Subcutaneous abdominal adipose tissue (tissue), 5 donors: ENCODE measurements at regions not wholly inside any gene's neighbourhood (a gene's known extent, or its start where the extent isn't known, plus 50 kb on each side); places are given as distances from the start of the nearest gene placed in this dataset.

ENCODE experiments used
- H3K27ac ChIP-seq: one replicate; pipeline ENCODE4 v1.7.0; 2013; ENCODE audit warnings: low read depth, mild to moderate bottlenecking, inconsistent platforms, low read length, moderate library complexity
- H3K27me3 ChIP-seq, 5 donors: one replicate each; pipeline ENCODE4 v1.7.0; 2013; ENCODE audit warnings: low read length in 5 of 5, inconsistent platforms in 1 of 5; ENCODE audit not compliant: control insufficient read depth in 5 of 5, insufficient read depth in 4 of 5
- H3K36me3 ChIP-seq, 5 donors: one replicate each; pipeline ENCODE4 v1.7.0; 2013; ENCODE audit warnings: low read length in 5 of 5; ENCODE audit not compliant: control insufficient read depth in 5 of 5, insufficient read depth in 5 of 5
- H3K4me1 ChIP-seq, 5 donors: one replicate each; pipeline ENCODE4 v1.7.0; 2013; ENCODE audit warnings: low read length in 5 of 5, mild to moderate bottlenecking in 3 of 5, moderate library complexity in 1 of 5; ENCODE audit not compliant: control insufficient read depth in 5 of 5, insufficient read depth in 5 of 5
- H3K4me3 ChIP-seq, 5 donors: one replicate each; pipeline ENCODE4 v1.7.0; 2013; ENCODE audit warnings: low read length in 5 of 5, low read depth in 1 of 5
- H3K9ac ChIP-seq, 5 donors: one replicate each; pipeline ENCODE4 v1.7.0; 2013; ENCODE audit warnings: low read length in 5 of 5, mild to moderate bottlenecking in 4 of 5, moderate library complexity in 3 of 5
- H3K9me3 ChIP-seq, 5 donors: one replicate each; pipeline ENCODE4 v1.7.0; 2013; ENCODE audit warnings: low read length in 5 of 5; ENCODE audit not compliant: control insufficient read depth in 5 of 5
- donor health status: healthy.
- donor health status: healthy.
- donor health status: healthy.
- donor health status: healthy.
- donor health status: healthy.

DNA sequence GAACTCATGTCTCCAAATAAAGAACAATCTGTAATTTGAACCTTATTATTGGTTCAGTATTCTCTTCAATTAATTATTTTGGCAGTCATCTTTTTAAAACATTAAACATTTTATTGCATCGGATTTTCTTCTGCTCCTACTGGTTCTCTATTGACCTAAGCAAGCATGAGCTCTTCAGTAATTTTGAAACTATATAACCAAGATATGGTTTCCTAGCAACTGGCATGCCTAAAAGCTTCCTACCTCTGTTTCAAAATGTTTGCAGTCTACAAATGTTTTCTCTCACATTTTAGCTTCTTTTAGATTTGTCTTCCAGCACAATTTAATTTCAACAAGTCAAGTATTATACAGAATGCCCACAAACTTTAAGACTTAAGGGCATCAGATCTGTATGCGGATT lies 371.3 kb downstream of the GPM6A start:
- Histone ChIP-seq H3K9me3 (no peaks in the 10 kb centered on the region), H3K4me1 (no peaks in the 10 kb centered on the region), H3K27me3 (no peaks in the 10 kb centered on the region), H3K9ac (no peak overlapping the region), H3K27ac (no peak overlapping the region), H3K36me3 (no peaks in the 10 kb centered on the region), H3K4me3 (no peak overlapping the region)

DNA sequence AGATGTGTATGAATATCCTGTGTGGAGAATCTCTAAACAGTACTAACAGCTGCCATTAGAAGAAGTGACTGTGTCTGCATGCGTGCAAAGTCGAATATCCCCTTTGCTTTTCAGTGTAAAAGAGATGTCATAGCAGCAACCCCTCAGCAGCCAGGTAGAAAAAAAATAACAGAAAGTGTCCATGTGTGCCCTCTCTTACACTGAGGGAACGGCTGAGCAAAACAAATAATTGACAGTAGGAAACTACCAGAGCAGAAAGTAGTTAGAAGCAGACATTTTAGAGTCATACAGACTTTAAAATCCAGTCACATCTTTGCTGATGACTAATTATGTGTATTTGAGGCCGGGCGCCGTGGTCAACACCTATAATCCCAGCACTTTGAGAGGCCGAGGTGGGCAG lies 370.8 kb downstream of the GPM6A start:
- no peaks in the 10 kb centered on the region for H3K36me3 ChIP-seq

DNA sequence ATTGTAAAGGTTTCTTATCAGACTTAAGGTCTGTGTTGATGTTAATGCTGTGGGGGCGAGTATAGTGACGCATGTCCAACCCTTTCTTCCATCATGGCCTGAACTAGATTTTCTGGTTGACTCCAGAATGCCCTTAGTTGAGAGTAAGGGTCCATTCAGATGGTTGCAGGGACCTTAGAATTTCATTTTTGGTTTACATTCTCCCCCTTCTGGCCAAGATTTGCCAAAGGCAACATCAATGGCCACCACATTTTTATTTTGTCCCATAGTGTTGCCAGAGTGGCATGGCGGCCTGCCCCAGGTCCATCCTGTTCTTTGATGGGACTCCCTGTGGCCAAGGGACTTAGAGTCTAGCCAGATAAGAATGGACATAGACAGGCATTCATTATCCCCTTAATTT lies 368.5 kb downstream of the GPM6A start:
- Histone ChIP-seq H3K4me3 (no peak overlapping the region), H3K4me1 (no peaks in the 10 kb centered on the region), H3K27ac (no peak overlapping the region), H3K9ac (no peak overlapping the region), H3K36me3 (no peaks in the 10 kb centered on the region), H3K27me3 (no peaks in the 10 kb centered on the region), H3K9me3 (peaks cover 0 to 3% (median 0%) of the 10 kb centered on the region in 5 donors)

More for the DNA sequence above, 370.8 kb downstream of the GPM6A start:
- Histone ChIP-seq H3K4me1 (no peaks in the 10 kb centered on the region), H3K9me3 (no peaks in the 10 kb centered on the region), H3K9ac (no peak overlapping the region), H3K27ac (no peak overlapping the region), H3K27me3 (no peaks in the 10 kb centered on the region), H3K4me3 (no peak overlapping the region)

GRCh38 chr4:175444512-175444911 lies 367.6 kb downstream of the GPM6A start:
- H3K9me3 ChIP-seq: peaks cover 0 to 3% (median 0%) of the 10 kb centered on the region in 5 donors
- no peak overlapping the region for H3K4me3 ChIP-seq
- H3K27ac ChIP-seq: no peak overlapping the region
- H3K4me1 ChIP-seq: no peaks in the 10 kb centered on the region
- H3K9ac ChIP-seq: no peak overlapping the region
- H3K27me3 ChIP-seq: no peaks in the 10 kb centered on the region
- no peaks in the 10 kb centered on the region for H3K36me3 ChIP-seq

GRCh38 chr4:175447016-175447415 lies 365.0 kb downstream of the GPM6A start:
- Histone ChIP-seq H3K4me1 (no peaks in the 10 kb centered on the region), H3K9me3 (peaks cover 0 to 5% (median 0%) of the 10 kb centered on the region in 5 donors), H3K27me3 (no peaks in the 10 kb centered on the region), H3K36me3 (no peaks in the 10 kb centered on the region), H3K9ac (no peak overlapping the region), H3K27ac (no peak overlapping the region), H3K4me3 (no peak overlapping the region)

GRCh38 chr4:175450446-175450845 lies 361.6 kb downstream of the GPM6A start:
- Histone ChIP-seq H3K4me3 (no peak overlapping the region), H3K9ac (no peak overlapping the region), H3K4me1 (no peaks in the 10 kb centered on the region), H3K36me3 (no peaks in the 10 kb centered on the region), H3K27me3 (no peaks in the 10 kb centered on the region), H3K9me3 (peaks cover 0 to 10% (median 6%) of the 10 kb centered on the region in 5 donors), H3K27ac (no peak overlapping the region)

DNA sequence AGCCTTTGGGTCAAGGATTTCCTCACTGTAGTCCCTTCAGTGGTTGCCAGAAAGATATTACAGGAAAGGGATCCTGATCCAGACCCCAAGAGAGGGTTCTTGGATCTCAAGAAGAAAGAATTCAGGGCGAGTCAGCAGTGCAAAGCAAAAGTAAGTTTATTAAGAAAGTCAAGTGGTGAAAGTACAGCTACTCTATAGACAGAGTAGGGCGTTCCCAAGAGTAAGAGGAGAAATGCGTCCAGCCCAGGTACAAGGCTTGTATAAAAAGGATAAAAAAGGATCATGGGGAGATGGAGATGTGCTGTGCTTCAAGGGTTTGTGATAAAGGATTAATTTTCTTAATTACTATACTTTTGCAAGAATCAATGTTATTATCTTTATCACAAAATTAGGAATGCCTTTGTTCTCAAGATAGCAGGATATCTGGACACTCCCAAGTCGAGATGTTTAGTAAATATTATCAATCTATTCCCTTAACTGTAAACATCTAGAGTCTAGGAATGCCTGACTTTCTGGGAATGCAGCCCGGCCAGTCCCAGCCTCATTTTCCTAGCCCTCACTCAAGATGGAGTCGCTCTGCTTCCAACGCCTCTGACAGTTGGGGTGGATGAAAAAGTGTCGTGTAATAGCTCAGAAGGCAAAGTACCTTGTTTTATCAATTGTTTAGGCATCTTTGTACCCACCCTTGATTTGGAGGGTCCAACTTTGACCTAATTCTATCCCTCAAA lies 360.7 kb downstream of the GPM6A start:
- H3K9me3 ChIP-seq: peaks cover 0 to 12% (median 7%) of the 10 kb centered on the region in 5 donors
- H3K36me3 ChIP-seq: no peaks in the 10 kb centered on the region
- no peak overlapping the region for H3K9ac ChIP-seq
- no peak overlapping the region for H3K4me3 ChIP-seq
- H3K4me1 ChIP-seq: no peaks in the 10 kb centered on the region
- H3K27ac ChIP-seq: no peak overlapping the region
- H3K27me3 ChIP-seq: no peaks in the 10 kb centered on the region

DNA sequence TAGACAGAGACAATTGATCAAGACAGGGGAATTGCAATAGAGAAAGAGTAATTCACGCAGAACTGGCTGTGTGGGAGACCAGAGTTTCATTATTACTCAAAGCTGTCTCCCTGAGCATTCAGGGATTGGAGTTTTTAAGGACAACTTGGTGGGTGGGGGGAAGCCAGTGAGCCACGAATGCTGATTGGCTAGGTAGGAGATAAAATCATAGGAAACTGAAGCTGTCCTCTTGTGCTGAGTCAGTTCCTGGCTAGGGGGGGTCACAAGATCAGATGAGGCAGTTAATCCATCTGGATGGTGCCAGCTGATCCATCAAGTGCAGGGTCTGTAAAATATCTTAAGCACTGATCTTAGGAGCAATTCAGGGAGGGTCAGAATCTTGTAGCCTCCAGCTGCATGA lies 358.6 kb downstream of the GPM6A start:
- no peaks in the 10 kb centered on the region for H3K4me1 ChIP-seq
- no peak overlapping the region for H3K9ac ChIP-seq
- H3K9me3 ChIP-seq: peaks cover 0 to 12% (median 7%) of the 10 kb centered on the region in 5 donors
- no peaks in the 10 kb centered on the region for H3K27me3 ChIP-seq
- H3K27ac ChIP-seq: no peak overlapping the region
- no peaks in the 10 kb centered on the region for H3K36me3 ChIP-seq
- H3K4me3 ChIP-seq: no peak overlapping the region

- Histone ChIP-seq H3K27ac (no peak overlapping the region), H3K9ac (no peak overlapping the region), H3K36me3 (no peaks in the 10 kb centered on the region), H3K27me3 (no peaks in the 10 kb centered on the region), H3K9me3 (peaks cover 0 to 9% (median 7%) of the 10 kb centered on the region in 5 donors), H3K4me1 (no peaks in the 10 kb centered on the region), H3K4me3 (no peak overlapping the region)
Observed at GRCh38 chr4:175456131-175456530, 355.9 kb downstream of the GPM6A start.

DNA sequence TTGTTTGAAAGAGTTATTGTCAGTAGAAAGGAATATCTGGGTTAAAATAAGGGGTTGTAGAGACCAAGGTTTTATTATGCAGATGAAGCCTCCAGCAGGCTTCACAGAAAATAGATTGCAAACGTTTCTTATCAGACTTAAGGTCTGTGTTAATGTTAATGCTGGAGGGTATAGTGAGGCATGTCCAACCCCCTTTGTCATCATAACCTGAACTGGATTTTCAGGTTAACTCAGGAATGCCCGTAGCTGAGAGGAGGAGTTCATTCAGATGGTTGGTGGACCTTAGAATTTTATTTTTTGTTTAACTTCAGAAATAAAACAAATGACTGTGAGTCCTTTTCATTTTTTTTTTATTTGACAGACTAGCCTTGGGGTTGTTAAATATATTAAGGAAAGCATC lies 354.1 kb downstream of the GPM6A start:
- H3K27me3 ChIP-seq: no peaks in the 10 kb centered on the region
- H3K27ac ChIP-seq: no peak overlapping the region

More for the DNA sequence above, 354.1 kb downstream of the GPM6A start:
- H3K4me3 ChIP-seq: no peak overlapping the region
- H3K4me1 ChIP-seq: no peaks in the 10 kb centered on the region
- no peak overlapping the region for H3K9ac ChIP-seq
- H3K9me3 ChIP-seq: peaks cover 0 to 9% (median 7%) of the 10 kb centered on the region in 5 donors
- H3K36me3 ChIP-seq: no peaks in the 10 kb centered on the region
